ENCODE measurements at regions not wholly inside any gene's neighbourhood (a gene's known extent, or its start where the extent isn't known, plus 50 kb on each side); places are given as distances from the start of the nearest gene placed in this dataset.

DNA sequence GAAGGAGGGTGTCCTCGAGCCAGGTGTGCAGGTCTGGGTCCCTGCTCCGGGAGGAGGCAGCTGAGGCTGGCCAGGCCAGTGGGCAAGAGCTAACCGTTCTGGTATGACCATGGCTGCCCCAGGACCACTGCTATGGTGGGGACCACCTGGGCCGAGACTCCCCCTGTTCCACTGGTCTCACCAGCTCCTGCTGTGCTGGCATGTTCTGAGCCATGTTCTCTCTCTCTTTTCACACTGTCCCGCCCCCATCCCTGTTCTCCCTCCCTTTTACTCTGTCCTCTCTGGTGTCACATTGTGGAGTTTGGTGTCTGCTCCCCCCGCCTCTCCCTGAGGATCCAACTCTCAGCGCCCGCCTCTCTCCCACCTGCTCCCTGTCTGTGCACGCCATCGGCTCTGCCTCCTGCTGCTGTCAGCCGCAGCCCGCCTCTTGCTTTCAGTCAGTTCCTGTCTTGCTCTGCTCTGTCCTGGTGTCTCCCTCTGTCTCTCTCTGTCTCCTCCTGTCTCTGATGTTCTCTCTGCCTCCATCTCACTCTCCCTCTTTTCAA lies 66.4 kb downstream of the LRRC32 start:
- no peaks in the 10 kb centered on the region for H3K36me3 ChIP-seq (ENCODE audit: low read depth, low read length)
- no peaks in the 10 kb centered on the region for H3K27me3 ChIP-seq (ENCODE audit: low read length)
- H3K27ac ChIP-seq (ENCODE audit: low read length): no peak overlapping the region
- ChIA-PET POLR2A (ENCODE audit: unreplicated experiment) (no interaction called here), CTCF (no interaction called here)
- ATAC-seq: no peak
- H3K9me2 ChIP-seq (replicated peaks; ENCODE audit: low read length): no peaks in the 10 kb centered on the region
- H3K9me3 ChIP-seq (ENCODE audit: low read length): no peaks in the 10 kb centered on the region
- H3K9ac ChIP-seq (ENCODE audit: low read length): no peak overlapping the region
- DNase-seq: no peak
- H3F3A ChIP-seq (ENCODE audit: low read length, unreplicated experiment): no peaks in the 10 kb centered on the region
- no peak overlapping the region for H3K4me3 ChIP-seq (ENCODE audit: low read length)
- H3K79me2 ChIP-seq (ENCODE audit: low read length): no peaks in the 10 kb centered on the region
- H3K4me1 ChIP-seq (ENCODE audit: insufficient read depth, low read length): peaks cover 5% of the 10 kb centered on the region; the same call in 1 of the 2 replicates
- TF ChIP-seq, protein P1, sequence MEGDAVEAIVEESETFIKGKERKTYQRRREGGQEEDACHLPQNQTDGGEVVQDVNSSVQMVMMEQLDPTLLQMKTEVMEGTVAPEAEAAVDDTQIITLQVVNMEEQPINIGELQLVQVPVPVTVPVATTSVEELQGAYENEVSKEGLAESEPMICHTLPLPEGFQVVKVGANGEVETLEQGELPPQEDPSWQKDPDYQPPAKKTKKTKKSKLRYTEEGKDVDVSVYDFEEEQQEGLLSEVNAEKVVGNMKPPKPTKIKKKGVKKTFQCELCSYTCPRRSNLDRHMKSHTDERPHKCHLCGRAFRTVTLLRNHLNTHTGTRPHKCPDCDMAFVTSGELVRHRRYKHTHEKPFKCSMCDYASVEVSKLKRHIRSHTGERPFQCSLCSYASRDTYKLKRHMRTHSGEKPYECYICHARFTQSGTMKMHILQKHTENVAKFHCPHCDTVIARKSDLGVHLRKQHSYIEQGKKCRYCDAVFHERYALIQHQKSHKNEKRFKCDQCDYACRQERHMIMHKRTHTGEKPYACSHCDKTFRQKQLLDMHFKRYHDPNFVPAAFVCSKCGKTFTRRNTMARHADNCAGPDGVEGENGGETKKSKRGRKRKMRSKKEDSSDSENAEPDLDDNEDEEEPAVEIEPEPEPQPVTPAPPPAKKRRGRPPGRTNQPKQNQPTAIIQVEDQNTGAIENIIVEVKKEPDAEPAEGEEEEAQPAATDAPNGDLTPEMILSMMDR (conservative IDR thresholded peaks at IDR 0.05; ENCODE audit: low read depth, low read length): no peak
- TF ChIP-seq EZH2 (IDR thresholded peaks at IDR 0.05; ENCODE audit: low read length, unreplicated experiment) (no peak), EZH2phosphoT487 (IDR thresholded peaks at IDR 0.05; ENCODE audit: borderline replicate concordance, low read length) (no peak)
- no peak overlapping the region for H2AFZ ChIP-seq (ENCODE audit: low read length)
- no peak overlapping the region for H3K4me2 ChIP-seq (ENCODE audit: low read length)
- intact Hi-C loops (cut with micrococcal nuclease): no loop called here
- no TSS peak for BruUV-seq (replicated peaks)
- H4K20me1 ChIP-seq (ENCODE audit: low read length): no peaks in the 10 kb centered on the region

DNA sequence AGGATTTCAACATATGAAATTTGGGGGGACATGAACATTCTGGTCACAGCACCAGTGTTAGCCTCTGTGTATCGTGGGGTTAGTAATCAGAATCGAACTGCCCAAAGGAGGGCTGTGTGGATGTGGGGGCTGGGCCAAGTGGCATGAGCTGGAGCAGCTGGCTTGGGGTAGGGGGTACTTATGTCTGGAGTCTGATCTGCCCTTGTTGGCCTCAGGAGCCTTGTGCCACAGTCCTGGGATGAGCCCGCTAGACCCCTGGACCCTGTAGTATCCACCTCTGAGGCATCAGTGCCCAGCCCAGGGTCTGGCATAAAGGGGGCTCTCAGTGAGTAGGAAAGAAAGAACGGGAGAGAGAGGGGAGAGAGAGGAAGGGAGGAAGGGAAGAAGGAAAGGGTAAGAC lies 67.3 kb downstream of the LRRC32 start:
- Histone ChIP-seq H3K4me1 (ENCODE audit: insufficient read depth, low read length) (peaks cover 5% of the 10 kb centered on the region; the same call in 1 of the 2 replicates), H3F3A (ENCODE audit: low read length, unreplicated experiment) (no peaks in the 10 kb centered on the region), H3K9ac (ENCODE audit: low read length) (no peak overlapping the region), H4K20me1 (ENCODE audit: low read length) (no peaks in the 10 kb centered on the region), H3K79me2 (ENCODE audit: low read length) (no peaks in the 10 kb centered on the region), H2AFZ (ENCODE audit: low read length) (no peak overlapping the region), H3K4me2 (ENCODE audit: low read length) (no peak overlapping the region), H3K9me3 (ENCODE audit: low read length) (no peaks in the 10 kb centered on the region), H3K9me2 (replicated peaks; ENCODE audit: low read length) (no peaks in the 10 kb centered on the region), H3K27ac (ENCODE audit: low read length) (no peak overlapping the region), H3K4me3 (ENCODE audit: low read length) (no peak overlapping the region), H3K27me3 (ENCODE audit: low read length) (no peaks in the 10 kb centered on the region), H3K36me3 (ENCODE audit: low read depth, low read length) (no peaks in the 10 kb centered on the region)
- POLR2A ChIA-PET (ENCODE audit: unreplicated experiment): no interaction called here
- intact Hi-C loops (cut with micrococcal nuclease): no loop called here
- CTCF ChIA-PET: no interaction called here
- no TSS peak for BruUV-seq (replicated peaks)
- DNase-seq (no peak), ATAC-seq (no peak)
- TF ChIP-seq EZH2 (IDR thresholded peaks at IDR 0.05; ENCODE audit: low read length, unreplicated experiment) (no peak), EZH2phosphoT487 (IDR thresholded peaks at IDR 0.05; ENCODE audit: borderline replicate concordance, low read length) (no peak)
